Calu3 (cell line): ENCODE measurements at regions not wholly inside any gene's neighbourhood (a gene's known extent, or its start where the extent isn't known, plus 50 kb on each side); places are given as distances from the start of the nearest gene placed in this dataset.

ENCODE experiments used
- BruUV-seq: library from RNA; stranded (reverse); fragments of 400-500 nt; replicated peaks from 2 replicates; lab custom pipeline; 2021; lab: Mats Ljungman, UMichigan
- CTCF ChIA-PET: fragments of 300-600 bp; sonication (Branson Sonifier 250); formaldehyde crosslinking; loops from one replicate; lab custom pipeline; 2022; ENCODE audit warnings: antibody characterized with exemption; lab: Charles Lee
- DNase-seq: peaks from one replicate; pipeline ENCODE4 v3.0.0; 2022
- H3K27ac Mint-ChIP-seq: one replicate; pipeline ENCODE4 v1.8.0; 2022; ENCODE audit warnings: mixed read lengths; ENCODE audit not compliant: unreplicated experiment
- H3K27me3 Mint-ChIP-seq: one replicate; pipeline ENCODE4 v1.8.0; 2022; ENCODE audit warnings: mixed read lengths; ENCODE audit not compliant: unreplicated experiment
- H3K36me3 Mint-ChIP-seq: one replicate; pipeline ENCODE4 v1.8.0; 2022; ENCODE audit warnings: mild to moderate bottlenecking, moderate library complexity, mixed read lengths; ENCODE audit not compliant: insufficient read depth, unreplicated experiment
- H3K4me1 Mint-ChIP-seq: one replicate; pipeline ENCODE4 v1.8.0; 2022; ENCODE audit warnings: mild to moderate bottlenecking, low read depth, mixed read lengths; ENCODE audit not compliant: unreplicated experiment
- H3K4me3 Mint-ChIP-seq: one replicate; pipeline ENCODE4 v1.8.0; 2022; ENCODE audit warnings: mild to moderate bottlenecking, low read depth, moderate library complexity, mixed read lengths; ENCODE audit not compliant: unreplicated experiment
- H3K9me3 Mint-ChIP-seq: one replicate; pipeline ENCODE4 v1.8.0; 2022; ENCODE audit warnings: low read depth, mixed read lengths; ENCODE audit not compliant: unreplicated experiment
- CTCF ChIP-seq: fragments of 200-600 bp; IDR thresholded peaks from one replicate; pipeline ENCODE4 v1.8.0; 2022; ENCODE audit warnings: antibody characterized with exemption; ENCODE audit not compliant: unreplicated experiment
- intact Hi-C: fragments of 100-400 bp; cut with micrococcal nuclease; formaldehyde crosslinking; loops from one replicate; pipeline ENCODE4 v1.10.0; 2022; ENCODE audit not compliant: unreplicated experiment

GRCh38 chr3:90043287-90043686 is 935.9 kb downstream of the EPHA3 start:
- Mint-ChIP-seq H3K4me3 (no peak overlapping the region), H3K27me3 (no peaks in the 10 kb centered on the region), H3K4me1 (no peaks in the 10 kb centered on the region), H3K36me3 (no peaks in the 10 kb centered on the region), H3K9me3 (peaks cover 2% of the 10 kb centered on the region), H3K27ac (no peak overlapping the region)
- BruUV-seq: no TSS peak
- no peak for DNase-seq
- intact Hi-C loops: no loop called here
- TF ChIP-seq CTCF: no peak
- CTCF ChIA-PET: no interaction called here

GRCh38 chr3:90044084-90044816 is 936.8 kb downstream of the EPHA3 start:
- no peak for TF ChIP-seq CTCF
- CTCF ChIA-PET: no interaction called here
- H3K9me3 Mint-ChIP-seq: peaks cover 2% of the 10 kb centered on the region
- no peaks in the 10 kb centered on the region for H3K27me3 Mint-ChIP-seq
- no peak for DNase-seq
- H3K27ac Mint-ChIP-seq: no peak overlapping the region
- H3K4me3 Mint-ChIP-seq: no peak overlapping the region
- intact Hi-C loops: no loop called here
- no TSS peak for BruUV-seq
- no peaks in the 10 kb centered on the region for H3K4me1 Mint-ChIP-seq
- no peaks in the 10 kb centered on the region for H3K36me3 Mint-ChIP-seq

- no peak for TF ChIP-seq CTCF
- no peaks in the 10 kb centered on the region for H3K9me3 Mint-ChIP-seq
- no peaks in the 10 kb centered on the region for H3K4me1 Mint-ChIP-seq
- intact Hi-C loops: no loop called here
- BruUV-seq: no TSS peak
- H3K4me3 Mint-ChIP-seq: no peak overlapping the region
- no peak overlapping the region for H3K27ac Mint-ChIP-seq
- DNase-seq: no peak
- H3K27me3 Mint-ChIP-seq: no peaks in the 10 kb centered on the region
- no peaks in the 10 kb centered on the region for H3K36me3 Mint-ChIP-seq
- CTCF ChIA-PET: no interaction called here
These were observed 945.1 kb downstream of the EPHA3 start for GRCh38 chr3:90052425-90052950.

GRCh38 chr3:90054311-90054710 is 946.9 kb downstream of the EPHA3 start:
- intact Hi-C loops: no loop called here
- H3K9me3 Mint-ChIP-seq: no peaks in the 10 kb centered on the region
- no TSS peak for BruUV-seq
- CTCF ChIA-PET: interaction anchor here (0.6 kb wide), 1 partner anchor 281 kb away, joined by 3 read pairs; no protein-coding TSS in a partner anchor
- no peak for TF ChIP-seq CTCF
- DNase-seq: no peak
- no peaks in the 10 kb centered on the region for H3K27me3 Mint-ChIP-seq
- H3K27ac Mint-ChIP-seq: no peak overlapping the region
- H3K36me3 Mint-ChIP-seq: no peaks in the 10 kb centered on the region
- H3K4me1 Mint-ChIP-seq: no peaks in the 10 kb centered on the region
- no peak overlapping the region for H3K4me3 Mint-ChIP-seq
